Mesenchymal stem cell (in vitro differentiated cells and primary cell): ENCODE measurements at regions not wholly inside any gene's neighbourhood (a gene's known extent, or its start where the extent isn't known, plus 50 kb on each side); places are given as distances from the start of the nearest gene placed in this dataset.

Experiments used
- DNase-seq: peaks from one replicate; pipeline ENCODE4 v3.0.0-alpha.2; 2013
- H2AFZ ChIP-seq: one replicate; pipeline ENCODE4 v1.6.1; 2013; ENCODE audit warnings: low read depth, mild to moderate bottlenecking, control low read depth, inconsistent platforms, low read length, moderate library complexity
- H2AK5ac ChIP-seq: 2 replicates; pipeline ENCODE4 v1.6.1; 2013; ENCODE audit warnings: low read length, moderate library complexity, mild to moderate bottlenecking, inconsistent platforms; ENCODE audit not compliant: severe bottlenecking
- H2BK120ac ChIP-seq: one replicate; pipeline ENCODE4 v1.6.1; 2013; ENCODE audit warnings: low read depth, mild to moderate bottlenecking, inconsistent platforms, low read length, moderate library complexity
- H2BK12ac ChIP-seq, 2 experiments: one replicate each; pipeline ENCODE4 v1.6.1; 2013; ENCODE audit warnings: inconsistent platforms in 2 of 2, low read length in 2 of 2, mild to moderate bottlenecking in 2 of 2, moderate library complexity in 2 of 2, control low read depth in 1 of 2
- H2BK15ac ChIP-seq: one replicate; pipeline ENCODE4 v1.6.1; 2013; ENCODE audit warnings: mild to moderate bottlenecking, low read depth, inconsistent platforms; ENCODE audit not compliant: poor library complexity, severe bottlenecking
- H2BK5ac ChIP-seq: 2 replicates; pipeline ENCODE4 v1.6.1; 2013; ENCODE audit warnings: low read depth, mild to moderate bottlenecking, low read length, control low read depth, inconsistent platforms; ENCODE audit not compliant: poor library complexity, severe bottlenecking
- H3K14ac ChIP-seq, 2 experiments: one replicate each; pipeline ENCODE4 v1.6.1; 2013; ENCODE audit warnings: inconsistent platforms in 2 of 2, low read length in 2 of 2, control low read depth in 1 of 2, mild to moderate bottlenecking in 1 of 2, moderate library complexity in 1 of 2
- H3K18ac ChIP-seq, 2 experiments: one replicate each; pipeline ENCODE4 v1.6.1; 2013; ENCODE audit warnings: inconsistent platforms in 2 of 2, low read length in 2 of 2, control low read depth in 1 of 2, low read depth in 1 of 2, mild to moderate bottlenecking in 1 of 2
- H3K23ac ChIP-seq, 2 experiments: one replicate each; pipeline ENCODE4 v1.6.1; 2013; ENCODE audit warnings: inconsistent platforms in 2 of 2, low read length in 2 of 2, mild to moderate bottlenecking in 2 of 2, moderate library complexity in 2 of 2, control low read depth in 1 of 2
- H3K27ac ChIP-seq: 2 replicates; pipeline ENCODE4 v1.5.1; 2013; ENCODE audit warnings: mild to moderate bottlenecking, moderate library complexity, low read length, control low read depth, inconsistent platforms; ENCODE audit not compliant: poor library complexity, severe bottlenecking
- H3K27me3 ChIP-seq, 2 experiments: 2 replicates each; pipeline versions ENCODE4 v1.6.1 to v1.7.0; 2013; ENCODE audit warnings: low read length in 2 of 2, mild to moderate bottlenecking in 2 of 2, moderate library complexity in 2 of 2, control low read depth in 1 of 2, inconsistent platforms in 1 of 2; ENCODE audit not compliant: control insufficient read depth in 1 of 2, insufficient read depth in 1 of 2
- H3K36me3 ChIP-seq, 2 experiments: 2 replicates each; pipeline versions ENCODE4 v1.6.1 to v1.7.0; 2013; ENCODE audit warnings: low read length in 2 of 2, control low read depth in 1 of 2, inconsistent platforms in 1 of 2, low read depth in 1 of 2, mild to moderate bottlenecking in 1 of 2; ENCODE audit not compliant: insufficient read depth in 2 of 2, control insufficient read depth in 1 of 2
- H3K4ac ChIP-seq, 2 experiments: one replicate each; pipeline ENCODE4 v1.6.1; 2013; ENCODE audit warnings: inconsistent platforms in 2 of 2, low read length in 2 of 2, mild to moderate bottlenecking in 2 of 2, moderate library complexity in 2 of 2, control low read depth in 1 of 2, low read depth in 1 of 2
- H3K4me1 ChIP-seq: 2 replicates; pipeline ENCODE4 v1.6.1; 2013; ENCODE audit warnings: low read depth, low read length, control low read depth; ENCODE audit not compliant: control insufficient read depth, insufficient read depth
- H3K4me2 ChIP-seq: 2 replicates; pipeline ENCODE4 v1.6.1; 2013; ENCODE audit warnings: low read length, mild to moderate bottlenecking, inconsistent platforms; ENCODE audit not compliant: poor library complexity, severe bottlenecking
- H3K4me3 ChIP-seq, 2 experiments: 2 replicates each; pipeline versions ENCODE4 v1.5.1 to v1.7.0; 2013; ENCODE audit warnings: low read length in 2 of 2, mild to moderate bottlenecking in 2 of 2, control low read depth in 1 of 2, low read depth in 1 of 2; ENCODE audit not compliant: insufficient read depth in 1 of 2
- H3K79me1 ChIP-seq: replicated peaks from 2 replicates; pipeline ENCODE4 v1.6.1; 2013; ENCODE audit warnings: mild to moderate bottlenecking, control low read depth, low read length, inconsistent platforms; ENCODE audit not compliant: poor library complexity, severe bottlenecking
- H3K9ac ChIP-seq: 2 replicates; pipeline ENCODE4 v1.7.0; 2013; ENCODE audit warnings: mild to moderate bottlenecking, low read length, moderate library complexity
- H3K9me3 ChIP-seq: 2 replicates; pipeline ENCODE4 v1.7.0; 2013; ENCODE audit warnings: mild to moderate bottlenecking, low read length; ENCODE audit not compliant: control insufficient read depth
- H4K8ac ChIP-seq: one replicate; pipeline ENCODE4 v1.6.1; 2013; ENCODE audit warnings: inconsistent platforms, mild to moderate bottlenecking, low read length, moderate library complexity
- H4K91ac ChIP-seq: one replicate; pipeline ENCODE4 v1.6.1; 2013; ENCODE audit warnings: mild to moderate bottlenecking, low read length, inconsistent platforms
- WGBS: methylation state at CpG from one replicate; pipeline ENCODE4 v1.1.7; 2013; ENCODE audit warnings: mixed read lengths; 5-methylcytosine and 5-hydroxymethylcytosine counted together

GRCh38 chr6:56364827-56365339, 117.5 kb upstream of the COL21A1 start:
- Histone ChIP-seq H3K18ac (no peak overlapping the region), H2AK5ac (no peak overlapping the region), H3K36me3 (no peaks in the 10 kb centered on the region), H2BK15ac (no peak overlapping the region), H3K9me3 (no peaks in the 10 kb centered on the region), H3K4ac (no peak overlapping the region), H2BK5ac (no peak overlapping the region), H4K8ac (no peak overlapping the region), H3K14ac (no peak overlapping the region), H2BK120ac (no peak overlapping the region), H3K27me3 (no peaks in the 10 kb centered on the region), H4K91ac (no peak overlapping the region), H3K23ac (no peak overlapping the region), H3K4me1 (peaks cover 1% of the 10 kb centered on the region), H3K4me3 (no peak overlapping the region), H3K9ac (peak overlapping the region; percentile 10), H3K4me2 (no peak overlapping the region), H2AFZ (no peak overlapping the region), H3K79me1 (no peaks in the 10 kb centered on the region), H2BK12ac (no peak overlapping the region), H3K27ac (no peak overlapping the region)
- 34% methylated on average over 2 of the region's 2 CpGs for WGBS
- DNase-seq, result peak; percentile 56

- H3K4ac ChIP-seq, result peak overlapping the region in 1 of 2 experiments; percentile 64
- H3K9ac ChIP-seq, result peak overlapping the region; percentile 10
- H3K27me3 ChIP-seq, result no peaks in the 10 kb centered on the region
- no peak overlapping the region for H4K91ac ChIP-seq
- H3K79me1 ChIP-seq, result no peaks in the 10 kb centered on the region
- H2BK12ac ChIP-seq, result no peak overlapping the region
- H3K4me3 ChIP-seq, result no peak overlapping the region
- H2AK5ac ChIP-seq, result no peak overlapping the region
- no peaks in the 10 kb centered on the region for H3K9me3 ChIP-seq
- no peak overlapping the region for H2BK5ac ChIP-seq
- H2BK15ac ChIP-seq, result no peak overlapping the region
- no peak overlapping the region for H3K27ac ChIP-seq
- no peak overlapping the region for H2AFZ ChIP-seq
- H4K8ac ChIP-seq, result no peak overlapping the region
- DNase-seq, result no peak
- H3K36me3 ChIP-seq, result no peaks in the 10 kb centered on the region
- peak overlapping the region; percentile 1 to 15 for H3K18ac ChIP-seq
- H3K14ac ChIP-seq, result no peak overlapping the region
- H3K4me2 ChIP-seq, result no peak overlapping the region
- no peak overlapping the region for H2BK120ac ChIP-seq
- H3K4me1 ChIP-seq, result peaks cover 1% of the 10 kb centered on the region
- no peak overlapping the region for H3K23ac ChIP-seq
Measured at GRCh38 chr6:56364431-56364826, 117.0 kb upstream of the COL21A1 start.

GRCh38 chr6:56363796-56364430, 116.5 kb upstream of the COL21A1 start:
- Histone ChIP-seq H4K91ac (no peak overlapping the region), H3K18ac (peak overlapping the region in 1 of 2 experiments; percentile 1), H3K4ac (no peak overlapping the region), H3K36me3 (no peaks in the 10 kb centered on the region), H4K8ac (no peak overlapping the region), H3K79me1 (no peaks in the 10 kb centered on the region), H3K4me1 (peaks cover 1% of the 10 kb centered on the region), H3K23ac (no peak overlapping the region), H2AK5ac (no peak overlapping the region), H3K27ac (no peak overlapping the region), H2BK12ac (no peak overlapping the region), H3K4me2 (no peak overlapping the region), H3K14ac (no peak overlapping the region), H3K9me3 (no peaks in the 10 kb centered on the region), H3K27me3 (no peaks in the 10 kb centered on the region), H3K4me3 (no peak overlapping the region), H2AFZ (no peak overlapping the region), H2BK5ac (no peak overlapping the region), H2BK120ac (no peak overlapping the region), H3K9ac (peak overlapping the region; percentile 10), H2BK15ac (no peak overlapping the region)
- no peak for DNase-seq
- 81% methylated on average over 4 of the region's 5 CpGs for WGBS

GRCh38 chr6:56361812-56362211, 114.4 kb upstream of the COL21A1 start:
- Histone ChIP-seq H3K9ac (no peak overlapping the region), H3K14ac (peak overlapping the region in 1 of 2 experiments; percentile 39), H2BK5ac (no peak overlapping the region), H3K4me2 (no peak overlapping the region), H4K8ac (no peak overlapping the region), H3K36me3 (no peaks in the 10 kb centered on the region), H3K79me1 (no peaks in the 10 kb centered on the region), H3K4ac (no peak overlapping the region), H3K9me3 (no peaks in the 10 kb centered on the region), H2BK15ac (no peak overlapping the region), H2AFZ (no peak overlapping the region), H2BK120ac (no peak overlapping the region), H3K4me3 (no peak overlapping the region), H2BK12ac (peak overlapping the region in 1 of 2 experiments; percentile 54), H3K23ac (no peak overlapping the region), H4K91ac (no peak overlapping the region), H3K18ac (peak overlapping the region in 1 of 2 experiments; percentile 48), H3K27me3 (no peaks in the 10 kb centered on the region), H3K27ac (no peak overlapping the region), H3K4me1 (peaks cover 1% of the 10 kb centered on the region), H2AK5ac (no peak overlapping the region)
- DNase-seq, result no peak
- 94% methylated on average over 4 of the region's 4 CpGs for WGBS
